ENCODE measurements at regions not wholly inside any gene's neighbourhood (a gene's known extent, or its start where the extent isn't known, plus 50 kb on each side); places are given as distances from the start of the nearest gene placed in this dataset.
A peak's percentile ranks its signal among the peaks of the same experiment; 100 is the strongest.
"Not testable (repeated sequence)": the region's sequence is repeated elsewhere in the genome, so short reads cannot be mapped to it uniquely, and the experiment has no call there.

- not testable (repeated sequence) for DNase-seq (ENCODE audit: low spot score)
Observed at GRCh38 chr20:30164389-30164788, 1093.1 kb upstream of the DEFB115 start.

- DNase-seq (ENCODE audit: low spot score) = no peak
Observed at GRCh38 chr20:30167540-30167939, 1089.9 kb upstream of the DEFB115 start.

- no peak for DNase-seq (ENCODE audit: low spot score)
Observed at GRCh38 chr20:30168025-30168799, 1089.3 kb upstream of the DEFB115 start.

- no peak for DNase-seq (ENCODE audit: low spot score)
Observed at GRCh38 chr20:30168800-30169138, 1088.7 kb upstream of the DEFB115 start.

- no peak for DNase-seq (ENCODE audit: low spot score)
Observed at GRCh38 chr20:30175681-30176080, 1081.8 kb upstream of the DEFB115 start.

GRCh38 chr20:30183124-30183523 lies 1074.3 kb upstream of the DEFB115 start:
- DNase-seq (ENCODE audit: low spot score) = not testable (repeated sequence)

GRCh38 chr20:30191785-30192184 lies 1065.7 kb upstream of the DEFB115 start:
- not testable (repeated sequence) for DNase-seq (ENCODE audit: low spot score)

- DNase-seq (ENCODE audit: low spot score) = not testable (repeated sequence)
Observed at GRCh38 chr20:30234477-30234876, 1023.0 kb upstream of the DEFB115 start.

GRCh38 chr20:30275073-30275472 lies 982.4 kb upstream of the DEFB115 start:
- DNase-seq (ENCODE audit: low spot score) = not testable (repeated sequence)

- no peak for DNase-seq (ENCODE audit: low spot score)
Observed at GRCh38 chr20:30281584-30282197, 975.8 kb upstream of the DEFB115 start.

GRCh38 chr20:30283476-30284280 lies 973.8 kb upstream of the DEFB115 start:
- DNase-seq (ENCODE audit: low spot score) = peak; percentile 40

GRCh38 chr20:30284281-30284905 lies 973.1 kb upstream of the DEFB115 start:
- DNase-seq (ENCODE audit: low spot score) = no peak

GRCh38 chr20:30285677-30286076 lies 971.8 kb upstream of the DEFB115 start:
- no peak for DNase-seq (ENCODE audit: low spot score)

GRCh38 chr20:30286157-30286556 lies 971.3 kb upstream of the DEFB115 start:
- no peak for DNase-seq (ENCODE audit: low spot score)

- DNase-seq (ENCODE audit: low spot score) = not testable (repeated sequence)
Observed at GRCh38 chr20:30287459-30287858, 970.0 kb upstream of the DEFB115 start.

- no peak for DNase-seq (ENCODE audit: low spot score)
Observed at GRCh38 chr20:30288346-30288745, 969.1 kb upstream of the DEFB115 start.

GRCh38 chr20:30289049-30289448 lies 968.4 kb upstream of the DEFB115 start:
- not testable (repeated sequence) for DNase-seq (ENCODE audit: low spot score)

GRCh38 chr20:30289711-30290141 lies 967.7 kb upstream of the DEFB115 start:
- not testable (repeated sequence) for DNase-seq (ENCODE audit: low spot score)

- DNase-seq (ENCODE audit: low spot score) = peak; percentile 9
Observed at GRCh38 chr20:30290361-30291063, 967.0 kb upstream of the DEFB115 start.

GRCh38 chr20:30291064-30291379 lies 966.4 kb upstream of the DEFB115 start:
- DNase-seq (ENCODE audit: low spot score) = not testable (repeated sequence)

- DNase-seq (ENCODE audit: low spot score) = not testable (repeated sequence)
Observed at GRCh38 chr20:30291686-30292085, 965.8 kb upstream of the DEFB115 start.

GRCh38 chr20:30295396-30295795 lies 962.1 kb upstream of the DEFB115 start:
- not testable (repeated sequence) for DNase-seq (ENCODE audit: low spot score)
